HG03175 (cell line): ENCODE measurements at regions not wholly inside any gene's neighbourhood (a gene's known extent, or its start where the extent isn't known, plus 50 kb on each side); places are given as distances from the start of the nearest gene placed in this dataset.

ENCODE experiments used
- ATAC-seq: cut with Tn5 transposase; IDR thresholded peaks from one replicate; pipeline ENCODE4 v1.9.1; 2021; ENCODE audit warnings: mild to moderate bottlenecking, moderate library complexity; ENCODE audit not compliant: unreplicated experiment

DNA sequence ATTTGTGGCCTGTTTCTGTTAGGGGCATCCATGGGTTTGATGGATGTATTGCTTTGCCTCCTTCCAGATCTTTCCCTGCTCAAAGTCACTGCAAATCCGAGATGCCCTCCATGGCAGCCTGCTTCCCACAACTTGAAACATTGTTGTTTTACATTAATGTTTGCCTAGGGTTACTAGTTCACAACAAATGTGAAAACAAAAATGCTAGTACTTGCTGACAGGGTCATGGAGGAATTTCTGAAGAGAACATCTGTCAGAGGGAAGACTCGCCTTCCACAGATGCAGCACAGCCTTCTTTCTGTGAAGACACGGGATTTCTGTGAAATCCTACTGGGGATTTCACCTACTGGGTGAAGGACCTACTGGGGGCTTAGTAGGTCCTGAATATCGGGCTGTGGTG, 260.0 kb upstream of the FN1 start:
- ATAC-seq: no peak

DNA sequence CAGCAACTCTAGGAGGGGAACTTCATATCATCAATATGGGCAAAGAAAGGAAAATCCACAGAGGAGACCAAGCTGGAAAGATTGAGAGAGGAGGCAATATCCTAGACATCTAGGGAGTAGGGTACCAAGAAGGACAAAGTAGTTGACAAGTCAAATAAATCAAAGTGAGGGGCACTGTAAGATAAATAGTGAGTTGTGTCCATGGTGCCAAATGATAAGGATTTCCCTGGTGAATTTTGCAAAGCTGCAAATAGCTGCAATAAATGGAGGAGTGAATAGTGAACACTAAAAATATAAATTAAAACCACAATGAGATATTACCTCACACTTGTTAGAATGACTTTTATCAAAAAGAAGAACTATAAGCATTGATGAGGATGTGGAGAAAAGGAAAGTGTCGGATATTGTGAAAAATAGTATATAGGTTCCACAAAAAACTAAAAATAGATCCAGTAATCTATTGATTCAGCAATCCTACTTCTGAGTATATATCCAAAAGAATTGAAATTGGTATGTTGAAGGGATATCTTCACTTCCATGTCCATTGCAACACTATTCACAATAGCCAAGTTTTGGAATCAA, 258.2 kb upstream of the FN1 start:
- no peak for ATAC-seq

DNA sequence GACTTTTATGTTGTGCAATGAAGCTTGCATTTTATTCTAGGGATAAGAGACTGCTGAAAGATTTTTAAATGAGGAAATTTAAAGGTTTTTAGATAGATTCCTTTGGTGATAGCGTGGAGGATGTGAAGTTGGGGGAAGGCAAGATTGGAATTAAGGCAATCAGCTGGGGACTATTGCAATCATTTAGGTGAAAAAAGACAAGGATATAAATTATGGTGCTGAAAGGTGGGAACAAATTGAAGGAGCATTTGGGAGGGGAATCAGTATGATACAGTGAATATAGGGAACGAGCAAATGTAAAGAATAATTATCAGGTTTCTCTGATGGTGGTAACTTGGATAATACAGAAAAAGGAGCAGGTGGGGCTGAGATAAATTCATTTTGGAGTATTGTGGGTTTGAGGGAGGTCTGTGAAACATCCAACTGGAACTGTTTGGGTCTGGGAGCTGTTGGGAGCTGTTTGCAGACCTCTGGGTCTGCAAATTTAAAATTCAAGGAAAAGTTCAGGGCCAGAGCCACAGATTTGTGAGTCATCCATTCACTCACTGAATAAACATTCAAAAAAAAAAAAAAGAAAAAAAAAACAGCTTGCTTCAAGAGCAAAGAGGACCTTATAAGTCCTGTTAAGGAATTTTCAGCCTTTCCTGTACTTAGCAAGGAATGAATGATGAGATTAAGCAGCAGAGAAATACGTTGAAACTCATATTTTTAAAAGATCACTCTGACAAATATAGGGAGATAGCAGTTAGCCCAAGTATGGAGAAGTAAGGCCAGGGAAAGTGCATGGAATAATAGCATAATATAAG, 257.5 kb upstream of the FN1 start:
- no peak for ATAC-seq

DNA sequence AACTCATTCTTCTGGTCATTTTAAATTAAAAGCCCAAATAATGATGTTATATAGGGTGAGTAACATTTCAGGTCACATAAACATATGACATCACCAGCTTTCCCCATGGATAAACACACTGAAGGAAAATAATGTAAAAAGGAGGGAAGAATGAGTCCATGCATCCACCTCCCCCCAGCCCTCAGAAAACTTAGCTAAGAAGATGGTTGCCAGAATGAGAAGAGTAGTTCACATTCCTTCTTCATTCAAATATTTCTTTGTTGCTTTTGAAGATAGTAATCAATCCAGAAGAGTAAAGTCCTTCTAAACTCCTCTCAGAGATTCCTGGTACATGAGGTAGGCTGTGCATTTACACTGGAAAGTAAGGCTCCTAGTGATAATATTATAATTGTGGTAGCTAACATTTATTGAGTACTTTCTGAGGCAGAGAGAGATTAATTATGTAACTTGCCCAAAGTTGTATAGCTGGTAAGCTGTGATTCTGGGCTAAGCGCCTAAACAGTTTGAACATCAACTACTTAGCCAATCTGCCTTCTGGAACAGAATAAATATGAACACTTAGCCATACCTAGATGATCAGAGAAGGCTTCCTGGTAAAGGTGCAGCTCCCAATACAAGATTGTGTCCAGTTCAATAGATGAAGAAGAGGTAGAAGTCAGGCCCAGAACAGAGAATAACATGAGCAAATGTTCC, 256.7 kb upstream of the FN1 start:
- ATAC-seq: no peak

DNA sequence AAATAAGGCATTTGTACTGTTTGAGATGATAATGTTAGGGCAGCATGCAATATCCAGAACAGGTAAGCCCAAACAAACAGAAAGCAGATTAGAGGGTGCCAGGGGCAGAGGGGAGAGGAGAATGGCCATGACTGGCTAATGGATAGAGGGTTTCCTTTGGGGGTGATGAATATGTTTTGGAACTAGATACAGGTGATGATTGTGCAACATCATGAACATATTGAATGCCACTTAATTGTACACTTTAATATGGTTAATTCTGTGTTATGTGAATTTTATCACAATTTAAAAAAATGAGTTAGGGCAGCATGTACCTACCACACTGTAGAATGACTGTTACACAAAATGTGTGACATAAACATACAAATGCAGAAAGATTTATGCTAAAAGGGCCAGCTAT, 255.5 kb upstream of the FN1 start:
- no peak for ATAC-seq

DNA sequence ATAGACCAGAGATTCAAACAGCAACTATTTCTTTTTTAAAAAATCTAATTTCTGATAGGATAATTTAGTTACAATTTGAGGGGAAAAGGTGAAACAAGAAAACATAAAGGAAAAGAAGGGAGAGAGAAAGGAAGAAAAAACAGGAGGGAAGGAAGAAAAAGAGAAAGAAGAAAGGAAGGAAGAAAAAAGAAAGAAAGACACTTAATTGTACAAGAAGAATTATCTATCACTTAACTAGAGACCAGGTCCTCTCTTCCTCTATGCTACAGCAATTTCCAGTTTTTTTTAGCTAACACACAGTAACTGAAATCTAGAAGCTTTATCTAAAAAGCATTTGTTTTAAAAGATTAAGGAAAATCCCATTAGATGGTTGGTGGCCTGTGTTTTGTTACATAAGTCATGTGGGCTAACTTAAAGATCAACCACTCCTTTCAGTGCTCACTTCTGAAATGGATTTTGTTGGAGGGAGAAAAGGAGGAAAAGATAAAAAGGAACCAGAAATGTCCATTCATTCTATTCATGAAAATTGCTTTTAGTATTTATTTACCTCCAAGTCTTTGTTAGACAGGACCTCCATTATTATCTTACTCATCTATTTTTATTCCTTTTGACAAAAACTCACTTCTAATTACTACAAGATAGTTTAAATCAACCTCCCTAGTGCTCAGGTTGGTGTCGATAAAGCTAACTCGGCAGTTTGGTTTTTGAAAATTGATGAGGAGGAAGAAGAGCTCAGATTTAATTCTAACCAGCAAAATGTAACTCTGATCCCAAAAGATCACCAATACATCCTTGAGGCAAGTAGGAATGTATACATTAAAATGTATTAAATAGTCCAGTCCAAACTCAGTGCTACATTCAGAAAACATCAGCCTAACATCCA, 251.5 kb upstream of the FN1 start:
- ATAC-seq: no peak

DNA sequence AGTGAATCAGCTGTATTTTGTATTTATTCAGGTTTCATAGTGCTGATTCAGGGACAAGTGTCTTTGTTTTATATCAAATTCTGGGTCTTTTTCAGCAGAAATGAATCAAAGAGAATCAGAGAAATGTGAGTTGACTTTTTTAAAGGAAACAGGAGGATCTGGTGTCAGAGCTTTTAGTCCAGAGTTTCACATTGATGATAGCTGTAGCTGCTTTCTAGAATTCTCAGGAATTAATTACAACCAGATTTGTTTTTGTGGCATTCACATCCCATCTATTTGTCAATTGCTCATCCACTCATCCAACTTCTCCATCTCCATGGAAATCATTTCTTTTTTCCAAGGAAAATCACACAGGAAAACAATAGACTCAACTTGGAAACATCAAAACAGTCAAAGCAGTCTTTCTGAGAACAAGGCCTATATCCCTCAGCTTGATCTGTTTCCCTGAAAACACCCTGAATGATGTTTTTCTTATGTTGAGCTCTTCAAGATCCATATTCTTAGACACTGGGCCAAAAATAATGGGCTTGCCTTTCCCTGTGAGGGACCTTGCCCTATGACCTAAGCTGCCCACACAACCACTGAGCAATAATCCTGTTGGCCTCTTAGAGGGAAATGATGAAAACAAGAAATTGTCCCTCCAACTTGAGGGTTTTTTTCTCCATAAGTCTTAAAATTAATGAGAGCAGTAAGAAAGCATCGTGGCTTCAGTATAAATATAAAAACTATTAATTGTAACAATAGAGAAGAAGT, 249.5 kb upstream of the FN1 start:
- no peak for ATAC-seq

DNA sequence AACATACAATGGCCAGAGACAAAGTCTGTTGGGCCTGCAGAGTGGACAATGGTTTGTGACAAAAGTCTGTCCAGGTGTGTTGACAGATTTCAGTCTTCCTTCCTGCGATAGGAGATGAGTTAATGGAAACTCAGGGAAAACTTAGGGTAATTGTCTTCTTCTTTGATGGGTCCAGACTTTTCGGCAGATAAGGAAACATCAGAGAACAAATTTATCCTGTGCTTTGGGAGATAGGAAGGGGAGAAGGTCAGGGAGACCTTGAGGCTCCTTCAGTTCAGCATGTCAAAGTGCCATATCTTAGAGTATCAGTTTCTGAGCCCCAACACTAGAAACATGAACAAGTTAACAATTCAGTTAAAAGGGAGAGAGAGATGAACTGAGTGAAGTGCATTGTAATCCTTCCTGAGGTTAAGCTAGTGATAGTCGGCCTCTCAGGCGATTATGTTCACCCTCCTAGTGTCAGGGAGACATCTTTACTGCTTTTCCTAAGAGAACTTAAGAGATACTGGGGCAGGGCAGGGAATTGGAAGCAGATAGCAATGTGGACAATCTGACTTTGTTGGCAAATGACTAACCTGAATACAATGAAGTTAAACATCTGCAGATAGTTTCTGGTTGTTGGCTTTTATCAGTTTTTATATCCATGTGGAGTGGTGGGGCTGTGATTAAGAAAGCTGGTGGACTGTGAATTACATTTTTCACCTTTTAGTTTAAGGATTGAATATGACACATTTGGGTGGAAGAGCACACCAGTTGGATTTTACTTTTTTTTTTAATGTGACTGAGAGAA, 248.8 kb upstream of the FN1 start:
- ATAC-seq: no peak

DNA sequence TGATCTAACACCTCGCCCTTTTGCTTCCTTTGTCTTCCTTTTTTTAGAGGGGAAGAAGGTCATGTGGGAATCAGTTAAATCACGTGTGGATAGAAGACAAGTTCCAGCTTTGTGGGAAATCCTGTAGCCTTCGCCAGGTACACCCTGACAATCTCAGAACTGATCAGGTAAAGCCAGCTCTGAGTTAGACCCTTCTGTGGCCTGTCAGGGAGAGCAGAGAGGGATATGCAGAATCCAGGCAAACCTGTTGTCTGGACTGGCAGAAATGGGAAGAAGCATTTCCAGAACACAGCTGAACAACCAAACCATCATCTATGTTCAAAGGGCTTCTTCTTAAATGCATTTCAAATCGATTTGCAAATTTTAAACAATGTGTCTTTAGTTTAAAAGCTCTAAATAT, 247.4 kb upstream of the FN1 start:
- ATAC-seq: no peak

DNA sequence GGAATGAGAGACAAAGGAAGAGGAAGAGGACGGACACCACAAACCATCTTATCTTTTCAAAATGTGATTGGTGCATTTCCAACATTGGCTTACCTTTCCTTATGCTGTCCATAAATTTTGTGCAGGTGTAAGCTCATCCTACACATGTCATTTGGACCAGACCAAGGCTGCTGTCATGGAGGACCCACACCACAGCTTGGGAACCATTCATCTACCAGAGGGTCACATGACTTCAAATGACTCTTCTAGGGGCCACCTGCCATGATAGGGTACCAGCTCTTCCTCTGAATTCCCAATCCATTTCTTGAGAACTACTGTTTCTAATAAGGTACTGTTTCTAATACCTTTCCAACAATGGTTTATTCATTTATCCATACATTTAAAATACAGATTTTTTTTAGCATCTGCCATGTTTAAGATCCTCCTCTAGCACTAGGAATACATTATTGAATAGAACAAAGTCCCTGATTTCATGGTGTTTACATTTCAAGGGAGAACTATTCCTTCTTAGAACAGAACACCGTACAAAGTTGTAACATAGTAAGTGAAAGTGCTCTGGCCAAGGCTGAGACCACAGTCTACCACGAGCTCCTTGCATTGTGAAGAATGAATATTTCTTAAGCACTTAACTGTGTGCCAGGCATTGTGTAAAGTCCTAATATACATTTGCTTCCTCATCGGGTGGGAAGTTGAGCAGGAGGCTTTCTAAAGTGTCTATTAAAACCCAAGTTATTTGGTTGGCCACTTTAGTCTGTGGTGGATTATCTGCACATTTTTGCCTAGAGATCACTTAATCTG, 246.1 kb upstream of the FN1 start:
- ATAC-seq: no peak

DNA sequence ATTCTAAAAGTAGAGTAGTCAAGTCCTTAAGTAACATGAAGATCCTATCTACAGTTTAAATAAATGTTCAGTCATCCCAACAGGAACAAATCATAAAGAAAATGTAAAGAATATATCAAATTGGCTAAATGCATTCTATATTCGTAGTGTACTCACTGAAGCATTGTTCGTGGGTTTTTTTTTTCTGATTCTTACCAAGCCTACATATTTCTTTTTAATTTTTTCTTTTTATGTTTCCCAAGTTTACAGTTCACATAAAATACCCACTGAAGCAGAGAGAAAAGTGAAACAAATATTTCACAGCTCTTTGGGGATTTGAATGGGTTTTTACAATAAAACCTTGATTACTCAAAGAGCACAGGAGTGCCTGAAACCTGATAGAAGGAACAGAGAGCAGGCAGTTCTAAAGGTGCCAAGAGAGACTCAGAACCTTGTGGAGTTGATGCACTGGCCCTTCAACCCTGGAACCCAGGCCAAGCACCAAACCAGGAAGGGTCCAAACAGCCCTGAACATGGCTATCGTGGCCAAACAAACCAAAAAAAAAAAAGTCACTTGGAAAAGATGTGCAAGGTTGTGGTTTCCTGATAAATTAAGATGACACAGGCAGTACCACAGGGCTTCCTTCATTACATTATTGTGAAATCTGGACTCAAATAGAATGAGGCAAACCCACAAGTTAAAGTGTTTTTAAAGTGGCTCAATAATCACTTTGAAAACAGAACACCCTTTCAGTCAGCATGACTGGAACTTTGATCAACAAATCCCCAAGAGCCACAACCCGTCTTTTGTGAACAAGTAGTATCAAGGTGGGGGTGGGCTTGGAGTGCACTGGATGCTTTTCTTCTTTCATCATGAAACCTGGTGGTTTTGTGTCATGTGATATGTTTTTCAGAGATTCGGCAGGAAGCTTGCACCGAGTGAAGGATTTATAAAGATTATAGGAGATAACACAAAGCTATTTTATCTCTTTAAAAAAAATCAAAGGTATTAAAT, 245.0 kb upstream of the FN1 start:
- ATAC-seq: peak; percentile 42

DNA sequence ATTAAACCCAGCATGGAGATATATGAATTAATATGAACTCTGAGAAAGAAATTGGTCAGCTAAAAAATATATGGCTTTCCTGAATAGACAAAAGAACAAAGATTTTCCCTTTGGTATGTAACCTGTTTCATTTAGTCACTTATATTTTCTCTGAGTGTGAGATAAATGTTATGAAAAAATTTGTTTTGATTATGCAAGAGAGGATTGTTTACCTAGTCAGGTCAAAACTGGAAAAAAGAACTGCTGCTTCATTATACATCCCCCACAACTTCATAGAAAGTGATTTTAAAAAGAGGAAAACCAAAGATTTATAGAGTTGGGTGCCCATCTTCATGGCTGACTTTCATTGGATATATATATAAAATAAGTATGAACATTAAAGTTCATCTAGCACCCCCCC, 242.2 kb upstream of the FN1 start:
- ATAC-seq: no peak

DNA sequence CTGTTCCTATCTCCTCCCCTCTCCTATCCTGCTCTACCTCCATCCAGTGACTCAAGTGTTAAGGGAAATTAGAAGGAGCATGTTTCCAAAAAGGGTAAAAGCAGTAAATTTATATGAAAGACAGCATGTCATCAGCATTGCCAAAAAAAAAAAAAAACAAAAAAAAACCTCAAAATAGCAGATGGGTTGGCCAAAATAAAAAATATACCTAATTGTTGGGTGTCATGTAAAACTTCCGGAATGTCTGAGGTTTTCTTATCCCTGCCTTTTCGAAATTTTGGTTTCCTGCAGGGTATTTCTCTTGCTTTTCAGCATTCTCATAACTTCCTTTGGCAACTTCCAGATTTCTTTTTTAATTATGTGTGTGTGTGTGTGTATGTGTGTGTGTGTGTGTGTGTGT, 241.6 kb upstream of the FN1 start:
- ATAC-seq: no peak

DNA sequence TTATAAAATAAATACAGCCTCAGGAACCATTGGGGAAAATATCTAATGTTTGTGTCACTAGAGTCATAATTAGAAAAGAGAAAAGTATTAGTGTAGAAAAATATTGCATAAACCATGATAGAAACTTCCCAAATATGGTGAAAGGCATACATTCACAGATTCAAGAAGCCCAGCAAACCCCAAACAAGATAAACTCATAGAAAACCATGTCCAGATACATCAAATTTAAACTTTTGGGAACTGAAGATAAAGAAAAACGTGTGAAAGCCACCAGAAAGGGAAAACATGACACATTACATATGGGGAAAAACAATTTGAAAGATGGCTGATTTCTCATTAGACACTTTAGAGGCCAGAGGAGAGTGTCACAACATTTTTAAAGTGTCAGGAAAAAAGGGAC, 236.5 kb upstream of the FN1 start:
- ATAC-seq: no peak

DNA sequence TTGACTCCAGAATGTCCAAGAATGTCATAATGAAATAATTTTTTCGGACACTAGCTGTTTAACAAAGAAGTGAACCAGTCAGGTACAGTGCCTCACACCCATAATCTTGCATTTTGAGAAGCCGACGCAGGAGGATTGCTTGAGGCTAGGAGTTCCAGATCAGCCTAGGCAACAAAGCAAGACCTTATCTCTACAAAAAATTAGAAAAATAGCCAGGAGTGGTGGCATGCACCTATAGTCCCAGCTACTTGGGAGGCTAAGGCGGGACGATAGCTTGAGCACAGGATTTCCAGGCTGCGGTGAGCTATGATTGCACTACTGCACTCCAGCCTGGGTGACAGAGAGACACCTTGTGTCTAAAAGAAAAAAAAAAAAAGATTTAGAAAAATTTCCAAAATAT, 235.8 kb upstream of the FN1 start:
- no peak for ATAC-seq

DNA sequence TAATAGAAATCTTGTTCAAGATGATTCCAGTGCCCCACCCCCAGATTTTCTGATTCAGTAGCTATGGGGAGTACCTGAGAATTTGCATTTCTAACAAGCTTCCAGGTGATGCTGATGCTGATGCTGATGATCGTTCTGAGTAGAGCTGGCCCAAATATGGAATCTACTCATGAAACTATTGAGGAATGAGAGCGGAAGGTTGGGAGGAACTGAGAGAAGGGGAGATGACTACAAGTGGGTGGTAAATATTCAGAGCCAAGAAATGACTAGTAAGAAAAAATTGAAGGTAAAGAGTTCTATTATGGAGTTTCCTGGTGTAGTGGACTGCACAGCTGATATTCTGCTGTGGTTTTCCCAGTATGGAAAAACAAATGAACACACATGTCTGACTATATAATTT, 235.4 kb upstream of the FN1 start:
- ATAC-seq: no peak

DNA sequence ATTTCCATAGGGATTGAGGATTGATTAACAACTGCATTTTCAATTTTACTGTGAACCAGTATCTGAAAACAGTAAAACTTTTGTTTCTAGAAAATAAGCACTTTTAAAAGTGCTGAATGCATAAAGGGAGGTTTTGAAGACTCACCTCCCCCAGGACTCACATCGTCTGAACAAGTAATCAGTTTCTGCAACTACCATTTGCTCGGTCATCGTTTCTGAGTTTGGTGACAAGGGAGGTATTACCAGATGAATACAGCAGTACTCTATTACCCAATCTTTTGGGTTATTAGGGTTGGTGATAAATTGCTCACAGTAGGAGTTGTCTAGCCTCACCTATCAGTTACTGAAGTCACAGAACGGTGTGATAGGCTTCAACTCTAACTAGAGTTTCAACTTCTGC, 234.5 kb upstream of the FN1 start:
- ATAC-seq: no peak

DNA sequence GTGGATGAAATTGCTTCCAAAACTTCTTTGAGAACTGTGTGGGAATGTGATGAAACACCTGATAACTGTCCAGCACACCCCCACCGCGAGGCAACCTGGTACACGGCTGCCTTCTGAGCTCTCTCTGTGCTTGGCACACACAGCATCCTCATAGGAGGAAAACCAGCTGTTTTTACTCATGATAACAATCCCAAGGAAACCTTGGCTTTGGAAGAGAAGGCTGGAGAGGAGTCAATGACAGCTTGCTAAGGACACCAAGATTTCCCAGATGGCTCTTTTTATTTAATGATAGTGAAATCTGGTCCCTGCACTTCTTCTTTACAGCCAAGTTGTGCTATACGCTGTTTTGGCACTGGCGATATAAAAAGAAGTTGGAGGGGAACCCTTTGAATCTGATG, 232.5 kb upstream of the FN1 start:
- no peak for ATAC-seq
